ENCODE measurements at regions not wholly inside any gene's neighbourhood (a gene's known extent, or its start where the extent isn't known, plus 50 kb on each side); places are given as distances from the start of the nearest gene placed in this dataset.

DNA sequence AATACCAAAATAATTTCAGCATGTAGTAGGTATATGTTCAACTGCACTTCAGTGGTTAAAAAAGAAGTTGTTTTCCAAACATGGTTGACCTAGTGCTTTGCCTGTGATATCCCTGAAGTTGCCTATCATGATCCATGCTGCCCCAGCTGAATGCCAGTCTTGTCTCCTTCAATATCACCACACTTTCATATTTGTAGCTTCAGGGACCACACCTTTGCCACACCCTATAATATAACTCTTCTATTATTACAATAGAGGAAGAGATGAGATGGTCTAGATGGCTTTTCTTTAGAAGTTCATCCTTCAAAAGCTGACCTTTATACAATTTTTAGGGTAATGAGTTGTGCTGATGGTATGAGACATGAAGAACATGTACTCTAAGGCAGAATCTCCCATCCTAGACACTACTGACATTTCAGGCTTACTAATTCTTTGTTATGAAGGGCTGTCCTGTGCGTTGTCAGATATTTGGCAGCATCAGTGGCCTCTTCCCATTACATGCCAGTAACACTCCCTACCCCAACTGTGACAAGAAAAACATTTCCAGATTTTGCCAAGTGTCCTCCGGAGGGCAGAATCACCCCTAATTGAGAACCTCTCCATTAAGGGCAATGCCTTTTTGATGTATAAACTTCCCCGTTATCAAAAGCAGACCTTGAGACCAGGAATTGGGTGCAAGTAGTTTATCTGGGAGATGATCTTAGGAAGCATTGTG, 76.2 kb upstream of the PLCL2 start:
- ChIA-PET POLR2A (no interaction called here), CTCF (interaction anchor here (1.1 kb wide), 1 partner anchor 20 kb away, joined by 3 read pairs; no protein-coding TSS in a partner anchor), RAD21 (ENCODE audit: low non-redundant PET in 1 of 2, low total read pairs in 2 of 2, uncharacterized antibody in 2 of 2, unreplicated experiment in 2 of 2) (no interaction called here)
- Histone ChIP-seq H3K9me3 (ENCODE audit: control insufficient read depth in 1 of 2, insufficient read depth in 1 of 2, low read depth in 1 of 2, low read length in 2 of 2) (no peaks in the 10 kb centered on the region), H3K27me3 (ENCODE audit: insufficient read depth, low read length) (peaks cover 6% of the 10 kb centered on the region; the same call in 1 of the 2 replicates), H3K4me1 (ENCODE audit: control insufficient read depth in 1 of 2, insufficient read depth in 2 of 2, low read length in 2 of 2) (no peaks in the 10 kb centered on the region), H2AFZ (ENCODE audit: low read depth, low read length, poor library complexity, severe bottlenecking) (no peak overlapping the region), H3K4me2 (ENCODE audit: low read length) (no peak overlapping the region), H3K9ac (ENCODE audit: low read length) (no peak overlapping the region), H4K20me1 (ENCODE audit: insufficient read depth) (no peaks in the 10 kb centered on the region), H3K36me3 (ENCODE audit: control insufficient read depth in 1 of 2, insufficient read depth in 2 of 2, low read length in 2 of 2) (no peaks in the 10 kb centered on the region), H3K9me2 (ENCODE audit: insufficient read depth) (no peaks in the 10 kb centered on the region; the same call in 1 of the 2 replicates), H3K4me3 (replicated peaks in 1 of 2; ENCODE audit: low read depth in 1 of 2, low read length in 2 of 2) (no peak overlapping the region), H3K27ac (ENCODE audit: low read depth, low read length) (no peak overlapping the region), H3K79me2 (ENCODE audit: insufficient read depth, low read length) (no peaks in the 10 kb centered on the region)
- TF ChIP-seq ELF1 (IDR thresholded peaks at IDR 0.05; ENCODE audit: borderline replicate concordance, low read depth) (no peak), JUND (IDR thresholded peaks at IDR 0.05) (no peak), RAD21 (IDR thresholded peaks at IDR 0.05; ENCODE audit: low read depth) (peak; percentile 17; the same call in 1 of the 2 replicates)
- DNase-seq (ENCODE audit: low read depth, low spot score) (no peak), ATAC-seq (no peak)
- no TSS peak for BruUV-seq (replicated peaks)
- intact Hi-C loops (cut with micrococcal nuclease) = no loop called here

GRCh38 chr3:16809482-16809881, 75.3 kb upstream of the PLCL2 start:
- intact Hi-C loops (cut with micrococcal nuclease) = no loop called here
- Histone ChIP-seq H3K27ac (ENCODE audit: low read depth, low read length) (no peak overlapping the region), H3K9me2 (ENCODE audit: insufficient read depth) (no peaks in the 10 kb centered on the region; the same call in 1 of the 2 replicates), H4K20me1 (ENCODE audit: insufficient read depth) (no peaks in the 10 kb centered on the region), H3K9me3 (ENCODE audit: control insufficient read depth in 1 of 2, insufficient read depth in 1 of 2, low read depth in 1 of 2, low read length in 2 of 2) (no peaks in the 10 kb centered on the region), H3K4me1 (ENCODE audit: control insufficient read depth in 1 of 2, insufficient read depth in 2 of 2, low read length in 2 of 2) (no peaks in the 10 kb centered on the region), H3K79me2 (ENCODE audit: insufficient read depth, low read length) (no peaks in the 10 kb centered on the region), H2AFZ (ENCODE audit: low read depth, low read length, poor library complexity, severe bottlenecking) (no peak overlapping the region), H3K36me3 (ENCODE audit: control insufficient read depth in 1 of 2, insufficient read depth in 2 of 2, low read length in 2 of 2) (no peaks in the 10 kb centered on the region), H3K4me3 (replicated peaks in 1 of 2; ENCODE audit: low read depth in 1 of 2, low read length in 2 of 2) (no peak overlapping the region), H3K27me3 (ENCODE audit: insufficient read depth, low read length) (peaks cover 6% of the 10 kb centered on the region; the same call in 1 of the 2 replicates), H3K4me2 (ENCODE audit: low read length) (no peak overlapping the region), H3K9ac (ENCODE audit: low read length) (no peak overlapping the region)
- no peak for ATAC-seq
- ChIA-PET RAD21 (ENCODE audit: low non-redundant PET in 1 of 2, low total read pairs in 2 of 2, uncharacterized antibody in 2 of 2, unreplicated experiment in 2 of 2) (no interaction called here), POLR2A (no interaction called here), CTCF (no interaction called here)
- DNase-seq (ENCODE audit: low read depth, low spot score) = no peak
- BruUV-seq (replicated peaks) = no TSS peak
- no peak for TF ChIP-seq CBX3 (IDR thresholded peaks at IDR 0.05; ENCODE audit: low read depth)

Measured in HCT116 (cell line).